HG03103 (cell line): ENCODE measurements at regions not wholly inside any gene's neighbourhood (a gene's known extent, or its start where the extent isn't known, plus 50 kb on each side); places are given as distances from the start of the nearest gene placed in this dataset.

Experiments
- ATAC-seq: cut with Tn5 transposase; IDR thresholded peaks from one replicate; pipeline ENCODE4 v1.9.1; 2021; ENCODE audit warnings: low read depth; ENCODE audit not compliant: unreplicated experiment

DNA sequence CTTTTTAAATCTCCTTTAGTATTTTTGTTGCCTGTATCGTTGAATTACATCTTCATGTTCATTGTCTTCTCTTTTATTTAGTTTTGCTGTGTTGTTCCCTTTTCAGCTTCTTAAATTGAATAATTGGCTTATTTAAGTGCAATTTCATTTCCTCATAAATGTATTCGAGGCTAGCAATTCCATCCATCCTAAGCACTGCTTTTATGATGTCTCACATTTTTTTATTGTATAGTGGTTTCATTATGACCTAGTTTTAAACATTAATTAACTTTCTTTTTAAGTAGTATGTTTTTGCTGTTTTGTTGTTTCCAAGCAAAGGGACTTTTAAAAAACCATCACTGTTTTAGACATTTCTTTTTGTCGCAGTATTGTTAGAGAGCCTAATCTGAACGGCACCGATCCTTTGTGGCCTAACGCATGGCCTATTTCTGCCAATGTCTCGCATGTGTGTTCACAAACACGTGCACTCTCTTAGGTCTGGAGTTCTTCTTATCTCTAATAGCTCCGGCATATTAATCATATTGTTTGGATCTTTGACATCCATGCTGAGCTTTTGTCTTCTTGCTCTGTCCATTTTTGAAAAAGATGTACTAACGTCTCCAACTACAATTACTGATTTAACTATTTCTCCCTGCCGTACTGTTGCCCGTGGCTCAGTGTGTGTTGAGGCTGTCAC lies 59.6 kb upstream of the ZNF516 start:
- no peak for ATAC-seq

DNA sequence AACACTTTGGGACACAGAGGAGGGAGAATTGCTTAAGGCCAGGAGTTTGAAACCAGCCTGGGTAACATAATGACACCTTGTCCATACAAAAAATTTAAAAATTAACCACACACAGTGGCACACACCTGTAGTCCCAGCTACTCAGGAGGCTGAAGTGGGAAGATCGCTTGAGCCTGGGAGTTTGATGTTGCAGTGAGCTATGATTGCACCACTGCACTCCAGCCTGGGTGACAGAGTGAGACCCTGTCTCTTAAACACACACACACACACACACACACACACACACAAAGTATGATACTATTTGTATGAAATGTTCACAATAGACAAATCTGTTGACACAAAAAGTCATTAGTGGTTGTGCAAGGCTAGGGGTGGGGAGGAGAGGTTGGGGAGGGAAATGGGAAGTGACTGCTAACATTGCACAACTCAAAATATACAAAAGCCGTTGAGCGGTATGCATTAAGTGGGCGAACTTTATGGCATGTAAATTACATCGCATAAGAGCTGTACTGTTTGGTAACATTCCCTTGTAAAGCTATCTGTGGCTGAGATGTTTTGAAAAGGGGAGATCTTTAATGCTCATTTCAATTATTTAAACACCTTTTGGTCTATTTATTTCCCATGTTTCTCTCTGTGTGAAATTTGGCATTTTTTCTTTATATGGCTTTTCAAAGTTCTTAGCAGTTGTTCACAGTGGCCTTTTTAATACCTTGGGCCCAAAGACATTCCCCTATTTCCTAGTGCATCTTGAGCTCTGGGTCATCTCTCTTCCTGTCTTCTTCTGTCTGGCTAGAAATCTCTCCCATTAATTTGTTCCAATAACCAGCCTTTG lies 58.9 kb upstream of the ZNF516 start:
- ATAC-seq, result no peak

DNA sequence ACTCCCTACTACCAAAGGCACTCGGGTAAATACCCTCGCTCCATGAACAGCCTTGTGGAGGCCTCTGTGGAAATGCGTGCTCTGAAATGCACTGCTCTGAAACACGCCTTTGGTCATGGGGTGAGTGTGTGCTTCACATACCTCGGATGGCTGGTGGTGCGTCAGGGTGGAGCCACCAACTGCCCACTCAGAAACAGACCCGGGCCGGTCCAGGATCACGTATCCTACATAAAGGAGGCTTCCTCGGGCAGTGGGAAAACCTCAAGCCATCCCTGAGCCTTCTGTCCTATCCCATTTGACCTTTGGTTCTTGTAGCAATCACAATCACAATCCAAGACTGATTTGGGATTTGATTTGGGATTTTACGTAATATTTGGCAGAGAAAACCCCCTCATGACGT lies 53.5 kb upstream of the ZNF516 start:
- ATAC-seq, result no peak

DNA sequence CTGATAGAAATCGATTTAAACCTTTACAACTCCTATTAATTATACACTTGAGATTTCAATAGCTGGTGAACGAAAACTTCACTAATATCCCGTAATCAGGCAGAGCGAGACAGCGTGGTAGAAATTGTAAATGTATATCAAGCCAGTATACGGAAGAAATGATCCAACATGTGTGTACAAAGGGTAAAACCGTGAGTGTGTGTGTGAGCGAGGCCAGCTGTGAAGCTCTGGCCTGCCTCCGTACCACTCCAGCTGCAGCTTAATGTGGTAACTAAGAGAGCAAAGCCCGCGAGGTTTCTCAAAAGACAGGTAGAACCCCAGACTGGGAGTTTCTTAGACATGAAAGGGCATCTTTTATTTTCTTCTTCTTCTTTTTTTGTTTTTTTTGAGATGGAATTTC lies 52.3 kb upstream of the ZNF516 start:
- ATAC-seq, result no peak

DNA sequence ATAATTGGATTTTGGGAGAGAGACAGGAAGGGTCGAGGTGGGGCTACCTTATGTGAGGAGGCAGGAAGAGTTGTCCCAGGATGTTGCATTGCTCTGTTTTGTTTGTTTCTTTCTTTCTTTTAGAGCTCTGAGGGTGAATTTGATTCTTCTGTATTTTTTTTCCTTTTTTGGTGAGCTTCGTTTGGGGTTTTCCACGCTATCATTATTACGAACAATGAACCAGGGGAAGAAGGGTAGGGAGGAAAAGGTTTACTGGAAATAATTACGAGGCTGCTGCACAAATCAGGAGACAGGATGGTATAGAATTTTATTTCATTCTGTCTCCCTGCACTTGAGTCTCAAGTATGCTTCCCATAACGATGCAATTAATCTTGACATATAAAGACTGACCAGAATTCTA lies 51.4 kb upstream of the ZNF516 start:
- no peak for ATAC-seq

DNA sequence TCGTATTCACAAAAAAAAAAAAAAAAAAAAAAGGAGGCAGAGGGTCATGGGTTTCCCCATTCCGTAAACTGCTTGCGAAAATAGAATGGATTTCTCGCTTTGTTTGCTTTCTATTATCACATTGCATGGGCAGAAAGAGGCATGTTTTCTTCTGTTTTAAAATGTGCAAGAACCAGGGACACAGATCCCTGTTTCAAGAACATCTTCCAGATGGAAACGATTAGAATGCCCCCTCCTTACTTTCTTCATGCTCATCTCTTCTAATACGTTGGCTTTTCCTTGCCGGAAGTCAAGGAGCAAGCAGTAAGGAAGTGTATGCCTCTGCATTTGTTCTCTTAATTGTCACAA lies 51.0 kb upstream of the ZNF516 start:
- ATAC-seq, result no peak

DNA sequence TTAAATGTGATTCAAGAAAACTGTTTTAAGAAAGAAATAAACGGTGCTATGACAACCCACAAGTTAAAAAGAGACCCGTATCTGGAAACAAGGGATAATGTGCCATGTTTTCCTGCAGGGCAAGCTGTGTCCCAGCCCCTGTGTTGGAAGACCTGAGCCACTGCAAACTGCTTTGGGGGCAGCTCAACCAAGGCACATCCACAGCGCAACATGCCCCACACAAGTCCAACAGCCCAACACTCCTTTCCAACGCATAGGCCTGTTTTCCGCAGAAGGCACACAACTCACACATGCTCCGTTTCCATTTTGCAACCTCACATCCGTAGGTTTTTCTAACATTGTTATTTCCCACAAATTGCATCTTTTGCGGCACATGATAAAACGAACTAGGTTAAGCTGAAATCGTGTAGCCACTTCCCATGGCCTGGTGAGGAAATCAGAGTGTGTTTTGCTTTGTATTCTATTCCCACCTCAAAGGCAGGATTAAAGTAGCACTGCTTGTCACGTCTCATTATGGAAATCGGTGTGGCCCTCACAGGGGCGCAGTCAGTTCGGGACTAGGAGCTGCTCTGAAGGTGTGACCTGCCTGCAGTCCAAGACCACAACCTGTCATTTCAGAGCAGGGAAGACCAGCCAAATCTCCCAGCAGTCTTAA lies 50.5 kb upstream of the ZNF516 start:
- ATAC-seq, result no peak

DNA sequence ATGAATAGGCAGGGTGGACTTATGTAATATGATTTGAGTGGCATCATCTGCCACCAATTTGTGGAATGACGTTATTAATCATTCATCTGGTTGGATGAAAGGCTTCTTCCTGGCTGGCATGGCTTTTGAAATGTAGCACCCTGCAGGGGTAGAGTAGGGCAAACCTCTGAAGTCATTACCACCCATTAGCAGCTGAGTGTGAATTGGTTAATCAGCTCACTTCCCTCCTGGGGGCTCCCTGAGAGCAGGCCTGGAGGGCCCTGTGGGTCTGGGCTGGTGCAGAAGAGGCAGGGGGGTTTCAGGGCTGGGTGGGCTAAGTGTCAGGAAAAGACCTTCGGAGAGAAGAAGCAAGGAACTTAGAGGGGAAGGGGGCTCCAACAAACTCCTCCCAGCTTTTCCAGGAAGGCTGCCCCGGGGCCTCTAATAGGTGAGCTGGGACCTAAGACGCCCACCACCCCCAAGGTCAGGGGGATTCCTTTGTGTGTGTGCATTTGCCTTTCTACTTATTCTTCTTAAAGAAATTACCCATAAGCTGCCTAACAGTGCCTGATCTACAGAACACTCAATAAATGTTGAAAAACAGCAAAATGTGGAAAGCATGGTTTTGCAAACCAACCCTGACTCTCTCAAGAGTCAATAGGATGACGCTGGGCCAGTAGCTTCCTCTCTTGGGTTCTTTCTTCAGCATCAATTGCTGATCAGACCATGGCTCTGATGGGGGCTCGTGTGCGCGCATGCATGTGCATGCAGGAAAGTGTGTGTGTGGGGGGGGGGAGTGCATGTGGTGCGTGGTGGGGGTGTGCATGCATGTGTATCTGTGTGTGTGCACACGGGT lies 49.7 kb upstream of the ZNF516 start:
- ATAC-seq, result no peak
